ENCODE measurements at regions not wholly inside any gene's neighbourhood (a gene's known extent, or its start where the extent isn't known, plus 50 kb on each side); places are given as distances from the start of the nearest gene placed in this dataset.

GRCh38 chrX:139172731-139173130, 357.8 kb upstream of the F9 start:
- POLR2A ChIA-PET: no interaction called here
- no TSS peak for BruUV-seq (replicated peaks)
- 0% methylated on average over 1 of the region's 1 CpG for WGBS (ENCODE audit: low lambda C conversion rate)
- FAIRE-seq: no peak
- Histone ChIP-seq H3K27ac (ENCODE audit: extremely low read length, insufficient read depth, low read length) (no peak overlapping the region), H3K4me3 (replicated peaks in 1 of 3; ENCODE audit: insufficient read depth in 1 of 3, low read depth in 2 of 3, low read length in 3 of 3) (no peak overlapping the region), H3K4me1 (ENCODE audit: insufficient read depth, low read length) (no peaks in the 10 kb centered on the region), H3K4me2 (ENCODE audit: low read depth, low read length) (no peak overlapping the region), H3K27me3 (ENCODE audit: control insufficient read depth in 1 of 2, insufficient read depth in 2 of 2, low read length in 2 of 2) (no peaks in the 10 kb centered on the region), H3K9me3 (ENCODE audit: low read length) (no peaks in the 10 kb centered on the region), H3K36me3 (replicated peaks in 1 of 2; ENCODE audit: control insufficient read depth in 1 of 2, insufficient read depth in 2 of 2, low read length in 2 of 2) (no peaks in the 10 kb centered on the region), H3K79me2 (ENCODE audit: insufficient read depth, low read length) (no peaks in the 10 kb centered on the region), H2AFZ (ENCODE audit: low read length) (no peak overlapping the region), H4K20me1 (ENCODE audit: insufficient read depth, low read length) (no peaks in the 10 kb centered on the region), H3K9ac (ENCODE audit: insufficient read depth, low read depth, low read length) (no peak overlapping the region)
- in situ Hi-C loops (cut with HindIII; ENCODE audit: extremely low pct_ligation_motif_present, low pct_unique_long_range_greater_than_20kb) (no loop called here), intact Hi-C loops (cut with micrococcal nuclease; ENCODE audit: unreplicated experiment) (no loop called here)
- no peak for ATAC-seq
- CTCF ChIA-PET (ENCODE audit: low intra/inter-chr PET ratio, low total read pairs): no interaction called here
- no peak for DNase-seq (ENCODE audit: low spot score)
- no peak for TF ChIP-seq ZFP36L2 (CRISPR knock-in tag; IDR thresholded peaks at IDR 0.05)
- TF ChIP-seq FOXK1 (CRISPR knock-in tag; IDR thresholded peaks at IDR 0.05; ENCODE audit: borderline replicate concordance, low read depth): no peak
- TF ChIP-seq ZMYM4 (CRISPR knock-in tag; IDR thresholded peaks at IDR 0.05): no peak
- TF ChIP-seq ZBTB21 (CRISPR knock-in tag; IDR thresholded peaks at IDR 0.05): no peak
- no peak for TF ChIP-seq ZEB1 (IDR thresholded peaks at IDR 0.05; ENCODE audit: insufficient replicate concordance, low read depth)
- no peak for TF ChIP-seq HOXA5 (CRISPR knock-in tag; IDR thresholded peaks at IDR 0.05)
- TF ChIP-seq POLR2A (IDR thresholded peaks at IDR 0.05; ENCODE audit: insufficient read depth in 1 of 2, low read depth in 2 of 2, low read length in 2 of 2): no peak
- no peak for TF ChIP-seq ZNF343 (CRISPR knock-in tag; IDR thresholded peaks at IDR 0.05)
- no peak for TF ChIP-seq YEATS2 (CRISPR knock-in tag; IDR thresholded peaks at IDR 0.05; ENCODE audit: borderline replicate concordance)
- TF ChIP-seq ZKSCAN1 (IDR thresholded peaks at IDR 0.05; ENCODE audit: low read length): no peak
- no peak for TF ChIP-seq GTF3A (CRISPR knock-in tag; conservative IDR thresholded peaks at IDR 0.05)
- no peak for TF ChIP-seq FOXK2 (IDR thresholded peaks at IDR 0.05)
- TF ChIP-seq GMEB1 (CRISPR knock-in tag; IDR thresholded peaks at IDR 0.05; ENCODE audit: borderline replicate concordance): no peak
- no peak for TF ChIP-seq ZNF564 (CRISPR knock-in tag; IDR thresholded peaks at IDR 0.05)
- no peak for TF ChIP-seq FOXO1 (CRISPR knock-in tag; IDR thresholded peaks at IDR 0.05)
- no peak for TF ChIP-seq ZNF331 (CRISPR knock-in tag; IDR thresholded peaks at IDR 0.05)

All from HepG2 (cell line).